ENCODE measurements at regions not wholly inside any gene's neighbourhood (a gene's known extent, or its start where the extent isn't known, plus 50 kb on each side); places are given as distances from the start of the nearest gene placed in this dataset.
A peak's percentile ranks its signal among the peaks of the same experiment; 100 is the strongest.
"Not testable (repeated sequence)": the region's sequence is repeated elsewhere in the genome, so short reads cannot be mapped to it uniquely, and the experiment has no call there.

DNA sequence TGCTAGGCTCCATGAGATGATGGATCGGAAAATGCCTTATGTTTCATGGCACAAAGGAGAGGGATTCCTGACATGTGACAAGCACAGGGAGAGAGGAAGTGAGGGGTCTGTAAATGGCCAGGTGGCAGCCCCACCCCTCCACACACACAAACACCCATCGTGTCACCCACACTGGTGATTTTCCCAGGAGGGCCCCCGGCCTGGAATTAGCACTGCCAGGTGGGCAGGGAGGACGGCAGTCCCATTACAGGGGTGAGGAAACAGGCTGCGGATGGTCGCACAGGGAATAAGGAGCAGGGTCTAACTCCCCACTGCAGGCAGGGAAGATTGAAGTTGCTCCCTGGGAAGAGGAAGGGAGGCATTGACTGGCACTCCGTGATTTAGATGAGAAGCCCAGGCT, 395.3 kb upstream of the ZNF337 start:
- not testable (repeated sequence) for ATAC-seq

DNA sequence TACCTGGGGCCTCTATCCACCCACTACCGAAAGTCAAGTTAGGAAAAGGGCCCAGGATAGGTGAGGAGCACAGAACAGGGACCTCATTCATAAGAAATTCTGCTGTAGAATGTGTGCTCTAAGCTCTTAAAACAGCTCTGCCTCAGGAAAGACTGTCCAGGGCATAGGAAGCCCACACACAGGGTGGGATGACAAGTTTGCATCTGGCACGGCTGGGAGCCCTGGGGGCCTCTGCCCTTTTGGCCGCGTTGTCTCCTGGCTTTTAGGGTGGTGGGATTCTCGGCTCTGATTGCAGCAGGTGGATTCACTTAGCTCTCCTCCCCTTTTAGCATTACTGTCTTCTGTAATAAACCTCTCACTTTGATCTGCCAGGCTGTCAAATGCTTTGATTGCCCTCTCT, 389.5 kb upstream of the ZNF337 start:
- ATAC-seq: not testable (repeated sequence)

DNA sequence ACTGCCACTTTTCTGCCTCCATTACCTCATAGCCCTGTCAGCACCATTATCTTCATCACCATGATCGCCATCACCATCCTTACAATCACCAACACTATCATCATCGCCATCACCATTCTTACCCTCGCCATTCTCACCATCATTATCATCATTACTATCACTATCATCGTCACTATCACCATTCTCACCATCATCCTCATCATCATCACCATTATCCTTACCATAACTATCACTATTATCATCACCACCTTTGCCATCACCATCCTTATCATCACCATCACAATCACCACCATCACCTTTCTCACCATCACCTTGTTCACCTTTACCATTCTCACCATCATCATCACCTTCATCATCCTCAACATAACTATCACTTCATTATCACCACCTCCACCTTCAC, 377.3 kb upstream of the ZNF337 start:
- not testable (repeated sequence) for ATAC-seq

DNA sequence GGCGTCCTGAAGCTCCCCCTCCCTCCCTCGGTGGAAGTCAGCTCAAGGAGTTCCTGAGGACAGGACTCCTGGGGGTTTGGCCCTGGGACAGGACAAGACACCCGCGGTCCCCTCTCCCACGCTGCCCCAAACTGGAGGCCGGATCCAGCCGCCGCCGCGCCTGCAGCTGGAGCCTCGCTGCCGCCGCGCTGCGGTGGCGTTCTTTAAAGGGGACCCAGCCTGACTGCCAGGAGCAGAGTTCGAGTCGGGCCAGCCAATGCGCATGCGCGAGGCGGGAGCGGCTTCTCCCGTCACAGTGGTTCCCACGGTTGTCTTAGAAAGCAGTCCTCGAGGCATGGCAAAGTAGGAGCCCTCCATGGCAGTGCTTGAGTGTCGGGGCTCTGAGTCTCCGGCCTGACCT, 362.7 kb upstream of the ZNF337 start:
- not testable (repeated sequence) for ATAC-seq

DNA sequence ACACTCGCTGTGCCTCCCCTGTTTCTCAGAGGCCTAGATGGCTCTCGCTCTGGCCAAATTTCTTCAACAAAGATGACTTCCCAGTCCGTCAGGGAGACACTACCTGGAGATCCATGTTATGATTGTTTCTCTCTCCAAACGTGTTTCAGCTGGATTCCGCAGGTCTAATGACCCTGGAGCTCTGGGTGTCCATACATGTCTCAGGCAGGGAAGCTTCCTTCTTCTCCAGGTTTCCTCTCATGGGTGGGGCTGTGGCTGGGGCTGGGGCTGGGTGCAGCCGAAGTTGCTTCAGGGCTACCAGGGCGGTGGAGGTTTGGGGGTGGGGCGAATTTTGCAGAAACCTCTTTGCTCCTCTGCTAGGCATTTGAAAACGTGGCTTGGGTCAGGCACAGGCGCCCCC, 361.8 kb upstream of the ZNF337 start:
- not testable (repeated sequence) for ATAC-seq

DNA sequence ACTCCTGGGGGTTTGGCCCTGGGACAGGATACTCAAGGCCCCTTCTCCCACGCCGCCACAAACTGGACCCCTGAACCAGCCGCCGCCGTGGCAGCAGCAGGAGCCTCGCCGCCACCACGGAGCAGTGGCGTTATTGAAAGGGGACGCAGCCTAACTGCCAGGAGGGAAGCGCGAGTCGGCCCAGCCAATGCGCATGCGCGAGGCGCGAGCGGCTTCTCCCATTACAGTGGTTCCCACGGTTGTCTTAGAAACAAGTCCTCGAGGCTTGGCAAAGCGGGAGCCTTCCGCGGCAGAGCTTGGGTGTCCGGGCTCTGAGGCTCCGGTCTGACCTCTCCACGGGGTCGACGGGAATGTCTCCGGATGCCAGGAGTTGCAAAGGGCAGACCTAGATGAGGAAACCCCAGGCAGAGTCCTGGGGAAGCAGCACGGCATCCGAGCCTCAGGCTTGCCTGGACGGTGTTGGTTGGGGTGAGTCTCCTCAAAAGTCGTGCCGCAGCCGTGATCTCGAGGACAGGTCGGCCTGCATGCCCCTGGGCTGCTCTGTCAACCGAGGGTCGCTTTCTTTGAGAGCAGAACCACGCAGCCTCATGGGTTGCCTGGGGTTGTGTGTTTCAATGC, 360.6 kb upstream of the ZNF337 start:
- ATAC-seq: not testable (repeated sequence)

DNA sequence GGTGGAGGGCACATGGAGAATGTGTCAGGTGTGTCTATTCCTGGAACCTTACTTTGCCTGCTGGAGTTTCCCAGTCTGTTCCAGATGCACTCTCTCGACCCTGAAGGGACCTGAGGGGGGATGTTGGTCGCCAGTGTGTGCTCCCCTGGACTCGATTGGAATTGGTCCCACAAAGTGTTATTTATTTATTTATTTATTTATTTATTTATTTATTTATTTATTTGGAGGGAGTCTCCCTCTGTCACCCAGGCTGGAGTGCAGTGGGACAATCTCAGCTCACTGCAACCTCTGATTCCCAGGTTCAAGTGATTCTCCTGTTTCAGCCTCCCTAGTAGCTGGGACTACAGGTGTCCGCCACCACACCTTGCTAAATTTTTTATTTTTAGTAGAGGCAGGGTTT, 329.1 kb upstream of the ZNF337 start:
- not testable (repeated sequence) for ATAC-seq

DNA sequence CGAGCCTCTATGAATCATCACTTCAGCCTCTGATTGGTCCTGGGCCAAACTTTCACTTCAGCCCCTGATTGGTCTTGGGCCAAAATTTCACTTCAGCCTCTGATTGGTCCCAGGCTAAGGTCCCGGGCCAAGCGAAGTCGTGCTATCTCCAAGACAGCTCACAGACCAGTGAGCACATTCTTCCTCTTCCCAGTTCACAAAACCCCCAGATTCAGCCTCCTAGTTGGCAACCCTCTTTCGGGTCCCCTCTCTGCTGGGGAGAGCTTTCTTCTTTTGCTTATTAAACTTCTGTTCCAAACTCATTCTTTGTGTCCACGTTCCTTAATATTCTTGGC, 314.3 kb upstream of the ZNF337 start:
- ATAC-seq: not testable (repeated sequence)

DNA sequence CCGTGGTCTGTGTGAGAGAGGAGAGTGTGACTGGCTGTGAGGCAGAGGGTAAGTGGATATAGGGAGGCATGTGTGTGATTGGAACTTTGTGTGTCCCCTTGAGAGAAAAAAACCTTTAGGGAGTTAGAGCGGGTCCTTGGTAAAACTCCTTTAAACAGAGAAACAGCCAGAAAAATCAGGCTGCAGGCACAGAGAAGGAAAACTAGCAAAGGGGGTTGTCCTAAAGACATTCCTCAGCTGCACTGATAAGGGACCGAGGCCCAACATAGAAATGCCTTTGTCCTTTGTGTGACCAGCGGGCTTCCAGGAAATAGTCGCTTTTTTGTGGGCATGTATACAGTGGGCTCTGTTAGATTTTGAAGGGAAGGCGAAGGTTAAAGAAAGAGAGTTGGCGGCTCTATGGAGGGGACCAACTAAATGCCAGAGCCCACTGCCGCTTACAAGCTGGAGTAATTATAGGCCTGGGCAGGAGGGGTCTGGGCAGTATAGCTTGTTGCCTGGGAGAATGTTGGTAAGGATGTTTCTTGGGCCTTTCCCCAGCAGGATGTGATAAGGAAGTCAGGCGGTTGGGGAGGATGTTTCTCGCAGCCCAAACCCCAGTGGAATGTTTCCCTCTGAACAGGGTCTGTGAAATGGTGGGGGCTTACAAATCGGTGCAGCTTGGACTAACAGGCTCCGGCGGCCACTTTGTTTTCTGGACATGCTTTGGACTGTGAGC, 313.7 kb upstream of the ZNF337 start:
- not testable (repeated sequence) for ATAC-seq

DNA sequence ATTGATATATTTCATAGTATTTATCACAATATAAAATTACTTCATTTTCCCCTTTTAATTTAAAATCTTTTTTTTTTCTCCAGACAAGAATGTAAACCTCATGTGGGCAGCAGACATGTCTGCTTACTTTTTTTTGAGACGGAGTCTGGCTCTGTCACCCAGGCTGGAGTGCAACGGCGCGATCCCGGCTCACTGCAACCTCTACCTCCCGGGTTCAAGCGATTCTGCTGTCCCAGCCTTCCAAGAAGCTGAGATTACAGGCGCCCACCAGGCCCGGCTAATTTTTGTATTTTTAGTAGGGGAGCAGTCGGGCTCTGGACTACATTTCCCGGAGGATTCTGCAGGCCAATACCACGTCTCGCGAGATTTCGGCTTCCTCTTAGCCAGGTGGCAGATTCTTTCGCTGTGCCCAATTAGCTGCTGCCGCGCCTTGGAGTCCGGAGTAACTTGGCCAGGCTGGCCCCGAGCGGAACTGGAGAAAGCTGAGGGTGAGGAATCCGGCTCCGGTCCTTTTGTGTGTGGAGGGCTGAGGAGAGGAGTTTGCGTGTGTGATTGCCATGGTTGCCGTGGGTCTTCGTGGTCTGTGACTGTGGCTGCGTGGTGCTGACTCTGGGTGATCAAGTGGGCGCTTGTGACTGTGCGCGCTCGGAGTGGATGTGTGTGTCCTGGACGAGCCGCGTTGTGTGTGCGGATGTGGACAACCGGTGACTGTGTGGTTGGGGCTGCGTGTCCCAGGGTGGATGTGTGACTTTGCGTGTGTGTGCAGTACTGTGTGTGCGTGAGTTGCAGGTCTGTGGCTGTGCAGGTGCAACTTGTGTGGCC, 313.0 kb upstream of the ZNF337 start:
- ATAC-seq: not testable (repeated sequence)

DNA sequence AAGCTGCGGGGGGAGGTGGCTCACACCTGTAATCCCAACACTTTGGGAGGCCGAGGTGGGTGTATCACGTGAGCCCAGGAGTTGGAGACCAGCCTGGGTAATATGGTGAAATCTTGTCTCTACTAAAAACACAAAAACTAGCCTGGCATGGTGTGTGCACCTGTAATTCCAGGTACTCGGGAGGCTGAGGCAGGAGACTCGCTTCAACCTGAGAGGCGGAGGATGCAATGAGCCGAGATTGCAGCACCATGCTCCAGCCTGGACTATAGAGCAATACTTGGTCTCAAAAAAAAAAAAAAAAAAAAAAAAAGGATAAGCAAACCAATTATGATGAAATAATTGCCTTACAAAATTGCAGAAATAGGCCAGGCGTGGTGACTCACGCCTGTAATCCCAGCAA, 311.4 kb upstream of the ZNF337 start:
- not testable (repeated sequence) for ATAC-seq

DNA sequence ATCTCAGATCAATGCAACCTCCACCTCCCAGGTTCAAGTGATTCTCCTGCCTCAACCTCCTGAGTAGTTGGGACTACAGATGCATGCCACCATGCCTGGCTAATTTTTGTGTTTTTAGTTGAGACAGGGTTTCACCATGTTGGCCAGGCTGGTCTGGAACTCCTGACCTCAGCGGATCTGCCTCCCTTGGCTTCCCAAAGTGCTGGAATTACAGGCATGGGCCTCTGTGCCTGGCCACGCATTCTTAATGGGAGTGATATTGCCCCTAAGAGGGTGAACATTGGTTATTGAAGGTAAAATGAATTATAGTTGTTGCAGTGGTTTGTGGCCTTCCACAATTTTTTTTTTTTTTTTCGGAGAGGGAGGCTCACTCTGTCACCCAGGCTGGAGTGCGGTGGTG, 309.5 kb upstream of the ZNF337 start:
- not testable (repeated sequence) for ATAC-seq

DNA sequence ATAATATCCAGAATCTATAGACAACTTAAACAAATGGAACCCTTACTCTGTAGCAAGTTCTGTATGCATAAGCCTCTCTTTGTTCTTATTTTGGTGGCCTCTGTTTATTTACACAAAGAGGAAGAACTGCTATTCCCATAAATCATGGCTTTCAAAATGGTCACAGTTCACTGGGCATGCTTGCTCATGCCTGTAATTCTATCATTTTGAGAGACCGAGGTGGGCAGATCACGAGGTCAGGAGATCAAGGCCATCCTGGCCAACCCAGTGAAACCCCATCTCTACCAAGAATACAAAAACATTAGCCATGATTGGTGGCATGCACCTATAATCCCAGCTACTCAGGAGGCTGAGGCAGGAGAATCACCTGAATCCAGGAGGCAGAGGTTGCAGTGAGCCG, 307.3 kb upstream of the ZNF337 start:
- not testable (repeated sequence) for ATAC-seq

DNA sequence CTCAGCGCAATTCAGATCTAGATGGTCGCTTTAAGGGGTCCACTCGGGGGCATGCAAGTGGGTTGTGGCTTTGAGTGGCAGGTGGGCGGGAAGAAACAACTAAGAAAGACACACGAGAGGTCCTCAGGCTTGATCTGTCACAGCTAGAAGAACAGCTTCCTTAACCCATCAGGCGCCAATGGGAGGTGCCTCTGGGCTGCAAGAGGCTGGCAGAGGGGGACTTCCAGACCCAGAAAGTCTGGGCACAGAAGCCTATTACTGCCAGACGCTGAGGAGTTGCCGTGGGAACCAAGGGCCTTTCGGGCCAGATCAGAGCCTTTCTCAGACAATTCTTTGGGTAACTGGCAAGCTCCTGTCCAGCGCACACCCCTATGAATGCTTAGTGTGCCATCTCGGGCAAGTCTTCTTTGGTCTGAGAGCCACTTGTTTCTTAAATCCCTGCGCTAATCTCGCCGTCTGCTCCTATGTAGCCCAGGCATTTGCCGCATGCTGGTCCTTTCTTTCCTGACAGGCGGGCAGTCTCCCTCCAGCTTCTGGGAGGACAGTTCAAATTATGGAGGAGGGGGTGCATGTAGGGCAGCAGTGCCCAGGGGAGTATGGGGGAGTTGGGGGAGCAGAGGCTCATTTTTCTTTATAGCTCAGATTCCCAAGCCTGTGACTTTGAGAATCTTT, 300.9 kb upstream of the ZNF337 start:
- ATAC-seq: not testable (repeated sequence)

DNA sequence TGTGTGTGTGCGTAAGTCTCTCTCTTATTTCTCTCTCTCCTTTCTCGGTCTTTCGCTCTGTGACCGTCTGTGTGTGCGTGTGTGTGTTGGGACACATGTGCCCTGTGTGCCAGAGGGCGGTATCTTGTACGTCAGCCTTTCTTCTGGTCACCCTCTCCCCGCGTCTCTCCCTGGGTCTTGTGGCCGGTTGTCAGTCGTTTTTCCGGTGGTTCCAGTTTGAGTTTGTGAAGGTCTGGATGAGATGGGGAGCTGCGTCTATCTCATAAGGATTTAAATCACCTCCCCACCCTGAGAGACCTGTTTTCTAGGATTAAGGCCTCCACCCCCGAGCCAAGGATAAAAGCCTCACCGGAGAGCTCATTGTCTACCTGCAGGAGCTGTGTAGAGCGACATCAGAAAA, 295.5 kb upstream of the ZNF337 start:
- no peak for ATAC-seq

DNA sequence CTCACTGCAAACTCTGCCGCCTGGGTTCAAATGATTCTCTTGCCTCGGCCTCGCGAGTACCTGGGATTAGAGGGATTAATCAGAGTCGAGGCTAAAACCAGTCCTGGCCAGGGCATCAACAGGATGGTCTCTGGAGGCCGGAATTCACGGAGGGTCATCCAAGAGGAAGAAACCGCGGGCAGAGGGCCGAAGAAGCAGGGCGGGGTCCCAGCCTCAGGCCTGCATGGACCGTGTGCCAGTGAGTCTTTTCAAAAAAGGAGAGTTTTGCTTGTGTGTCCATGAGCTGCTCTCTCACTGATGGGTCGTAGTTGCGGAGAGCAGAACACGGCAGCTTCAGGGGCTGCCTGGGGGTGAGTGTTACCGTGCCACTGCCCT, 295.1 kb upstream of the ZNF337 start:
- no peak for ATAC-seq

DNA sequence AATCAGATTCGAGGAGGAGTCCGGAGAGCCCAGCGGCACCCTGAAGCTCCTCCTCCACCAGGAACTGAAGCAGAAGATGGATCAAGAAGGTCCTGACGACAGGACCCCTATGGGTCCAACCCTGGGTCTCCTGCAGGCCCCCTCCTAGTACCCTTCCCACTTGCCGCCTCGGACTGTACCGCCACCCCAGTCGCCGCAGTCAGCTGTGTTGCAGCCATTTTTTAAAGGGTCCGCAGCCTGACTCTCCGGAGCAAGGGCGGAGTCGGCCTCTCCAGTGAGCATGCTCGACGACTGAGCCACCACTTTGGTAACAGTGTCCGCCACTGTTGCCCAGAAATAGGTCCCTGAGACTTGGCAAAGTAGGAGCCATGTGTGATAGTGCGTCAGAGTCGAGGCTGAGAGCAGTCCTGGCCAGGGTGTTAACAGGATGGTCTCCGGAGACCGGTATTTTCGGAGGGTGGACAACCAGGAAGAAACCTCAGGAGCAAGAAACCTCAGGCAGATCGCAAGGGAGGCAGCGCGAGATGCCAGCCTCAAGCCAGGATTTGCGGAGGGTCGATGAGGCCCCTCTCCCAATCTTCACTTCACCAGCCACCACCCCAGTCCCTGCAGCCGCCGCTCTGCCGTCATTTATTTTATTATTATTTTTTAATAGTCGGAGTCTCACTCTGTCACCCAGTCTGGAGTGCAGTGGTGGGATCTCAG, 294.6 kb upstream of the ZNF337 start:
- no peak for ATAC-seq

DNA sequence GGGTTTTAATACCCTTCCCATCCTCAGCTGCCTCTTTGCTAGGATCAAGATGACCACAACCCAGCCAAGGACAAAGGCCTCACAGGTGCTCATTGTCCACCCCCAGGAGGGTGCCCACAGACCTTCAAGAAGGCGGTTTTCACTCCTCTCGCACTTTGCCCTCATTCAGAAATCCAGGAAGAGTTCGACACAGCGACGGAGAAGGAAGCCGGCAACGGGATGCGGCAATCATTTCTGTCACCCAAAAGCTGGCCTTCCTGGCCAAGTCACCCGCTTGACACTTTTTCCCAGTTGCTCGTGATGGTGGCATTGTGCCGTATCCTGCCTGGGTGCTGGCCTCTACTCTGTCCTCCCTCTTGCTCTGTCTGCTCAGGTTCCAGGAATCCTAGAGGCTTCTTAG, 293.0 kb upstream of the ZNF337 start:
- ATAC-seq: not testable (repeated sequence)

DNA sequence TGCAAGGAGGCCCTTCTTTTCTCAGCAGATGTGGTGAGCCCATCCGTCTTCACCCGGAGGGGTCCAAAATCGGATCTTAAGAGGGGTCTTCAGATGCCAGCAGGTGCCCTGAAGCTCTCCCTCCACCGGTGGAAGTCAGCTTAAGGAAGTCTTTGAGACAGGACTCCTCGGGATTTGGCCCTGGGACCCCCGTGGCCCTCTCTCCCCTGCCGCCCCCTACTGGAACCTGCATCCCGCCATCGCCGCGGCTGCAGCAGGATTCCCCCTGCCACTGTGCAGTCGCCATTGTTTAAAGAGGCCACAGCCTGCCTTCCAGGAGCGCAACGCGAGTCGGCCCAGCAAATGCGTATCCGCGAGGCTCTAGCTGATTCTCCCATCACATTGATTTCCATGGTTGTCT, 292.5 kb upstream of the ZNF337 start:
- ATAC-seq: no peak

DNA sequence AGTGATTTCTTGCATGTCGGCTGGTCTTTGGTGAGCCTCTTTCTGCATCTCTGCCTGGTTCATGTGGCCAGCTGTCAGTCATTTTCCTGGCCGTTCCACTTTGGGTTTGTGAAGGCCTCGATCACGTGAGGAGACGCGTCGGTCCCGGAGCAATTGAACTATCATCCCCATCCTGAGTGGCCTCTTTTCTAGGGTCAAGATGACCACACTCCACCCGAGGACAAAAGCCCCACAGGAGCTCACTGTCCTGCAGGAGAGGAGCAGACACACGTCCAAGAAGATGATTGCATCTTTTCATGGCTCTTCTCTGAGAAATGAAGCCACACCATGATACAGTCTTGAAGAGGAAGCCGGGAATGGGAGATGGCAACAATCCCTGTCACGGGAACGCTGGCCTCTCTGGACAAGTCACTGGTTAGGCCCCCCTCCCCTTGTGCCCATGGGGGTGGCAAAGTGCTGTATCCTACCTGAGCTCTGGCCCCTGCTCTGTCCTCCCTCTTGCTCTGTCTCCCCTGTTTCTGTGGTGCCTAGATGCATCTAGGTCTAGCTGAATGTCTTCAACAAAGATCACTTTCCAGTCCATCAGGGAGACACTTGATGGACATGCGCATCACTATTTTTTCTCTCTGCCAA, 291.4 kb upstream of the ZNF337 start:
- ATAC-seq: not testable (repeated sequence)

DNA sequence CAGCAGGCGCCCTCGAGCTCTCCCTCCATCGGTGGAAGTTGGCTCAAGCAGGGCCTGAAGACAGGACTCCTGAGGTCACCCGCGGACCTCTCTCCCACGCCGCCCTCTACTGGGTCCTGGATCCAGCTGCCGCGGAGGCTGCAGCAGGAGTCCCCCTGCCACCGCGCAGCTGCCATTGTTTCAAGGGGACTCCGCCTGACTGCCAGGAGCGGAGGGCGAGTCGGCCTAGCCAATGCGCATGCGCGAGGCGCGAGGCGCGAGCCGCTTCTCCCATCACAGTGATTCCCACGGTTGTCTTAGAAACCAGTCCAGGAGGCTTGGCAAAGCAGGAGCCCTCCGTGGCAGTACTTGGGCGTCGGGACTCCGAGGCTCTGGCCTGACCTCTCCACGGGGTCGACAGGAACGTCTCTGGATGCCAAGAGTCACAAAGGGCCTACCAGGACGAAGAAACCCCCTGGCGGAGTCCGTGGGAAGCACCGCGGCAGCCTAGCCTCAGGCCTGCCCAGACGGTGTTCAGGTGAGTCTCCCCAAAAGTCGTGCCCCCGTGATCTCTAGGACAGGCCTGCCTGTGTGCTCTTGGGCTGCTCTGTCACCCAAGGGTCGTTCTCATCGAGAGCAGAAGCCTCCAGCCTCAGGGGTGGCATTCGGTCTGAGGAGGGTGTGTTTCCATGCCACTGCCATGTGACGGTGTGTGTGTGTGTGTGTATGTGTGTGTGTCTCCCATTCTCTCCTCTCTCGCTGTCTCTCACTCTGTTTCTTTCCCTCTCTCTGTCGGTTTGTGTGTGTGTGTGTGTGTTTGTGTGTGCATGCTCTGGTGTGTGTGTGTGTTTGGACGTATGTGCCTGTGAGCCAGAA, 290.6 kb upstream of the ZNF337 start:
- peak; percentile 74 to 77 for ATAC-seq

Measured in activated CD4-positive, CD25-positive, alpha-beta regulatory T cell treated with anti-CD3 and anti-CD28 coated beads, Interleukin-2, amount 50 U/mL, for 24 hours (primary cell).